Ectodermal cell (in vitro differentiated cells): ENCODE measurements at regions not wholly inside any gene's neighbourhood (a gene's known extent, or its start where the extent isn't known, plus 50 kb on each side); places are given as distances from the start of the nearest gene placed in this dataset.

Source experiments
- H3K27ac ChIP-seq: 2 replicates; pipeline ENCODE4 v1.7.0; 2013; ENCODE audit warnings: mild to moderate bottlenecking, low read depth, low read length; ENCODE audit not compliant: insufficient read depth, poor library complexity, severe bottlenecking
- H3K27me3 ChIP-seq: 2 replicates; pipeline ENCODE4 v1.7.0; 2013; ENCODE audit warnings: mild to moderate bottlenecking, low read length; ENCODE audit not compliant: insufficient read depth, control insufficient read depth, poor library complexity, severe bottlenecking
- H3K36me3 ChIP-seq: one replicate; pipeline ENCODE4 v1.7.0; 2013; ENCODE audit warnings: low read length; ENCODE audit not compliant: control insufficient read depth, insufficient read depth
- H3K4me1 ChIP-seq: one replicate; pipeline ENCODE4 v1.7.0; 2013; ENCODE audit warnings: low read length; ENCODE audit not compliant: control insufficient read depth, insufficient read depth
- H3K4me3 ChIP-seq: 2 replicates; pipeline ENCODE4 v1.7.0; 2013; ENCODE audit warnings: low read depth, low read length, control low read depth; ENCODE audit not compliant: insufficient read depth
- H3K9me3 ChIP-seq: 2 replicates; pipeline ENCODE4 v1.7.0; 2013; ENCODE audit warnings: mild to moderate bottlenecking, low read length, moderate library complexity; ENCODE audit not compliant: control insufficient read depth
- WGBS, 2 experiments: methylation state at CpG; one replicate each; pipeline ENCODE4 v1.1.7; 2013; ENCODE audit warnings: missing lambda C conversion rate in 2 of 2; 5-methylcytosine and 5-hydroxymethylcytosine counted together

GRCh38 chr22:42330170-42330569, 59.7 kb upstream of the TCF20 start:
- H3K36me3 ChIP-seq: no peaks in the 10 kb centered on the region
- 77 to 86% methylated on average over 5 of the region's 5 CpGs for WGBS, 2 experiments
- no peak overlapping the region for H3K27ac ChIP-seq
- H3K9me3 ChIP-seq: no peaks in the 10 kb centered on the region
- H3K4me1 ChIP-seq: peaks cover 12% of the 10 kb centered on the region
- no peaks in the 10 kb centered on the region for H3K27me3 ChIP-seq
- H3K4me3 ChIP-seq: no peak overlapping the region

DNA sequence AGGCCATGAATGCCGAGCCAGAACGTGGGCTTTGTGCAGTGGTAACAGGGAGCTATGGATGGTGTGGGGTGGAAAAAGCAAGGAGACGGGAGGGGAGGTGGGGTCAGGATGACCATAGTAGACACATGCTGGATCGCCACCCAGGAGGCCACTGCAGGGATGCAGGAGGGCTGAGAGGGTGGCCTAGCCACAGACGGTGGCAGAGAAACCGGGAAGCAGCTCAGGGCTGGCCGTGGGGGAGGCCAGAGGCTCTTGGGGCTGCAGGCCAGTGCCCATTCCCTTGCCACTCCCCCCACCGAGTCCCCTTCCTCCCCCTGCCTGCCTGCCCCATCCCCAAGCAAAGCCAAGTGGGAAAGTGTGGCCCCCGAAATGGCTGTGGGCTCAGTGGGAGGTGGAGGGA, 59.1 kb upstream of the TCF20 start:
- no peak overlapping the region for H3K4me3 ChIP-seq
- no peak overlapping the region for H3K27ac ChIP-seq
- H3K36me3 ChIP-seq: no peaks in the 10 kb centered on the region
- peaks cover 16% of the 10 kb centered on the region for H3K4me1 ChIP-seq
- WGBS, 2 experiments: 88 to 93% methylated on average over 8 to 9 of the region's 9 CpGs
- no peaks in the 10 kb centered on the region for H3K27me3 ChIP-seq
- no peaks in the 10 kb centered on the region for H3K9me3 ChIP-seq

DNA sequence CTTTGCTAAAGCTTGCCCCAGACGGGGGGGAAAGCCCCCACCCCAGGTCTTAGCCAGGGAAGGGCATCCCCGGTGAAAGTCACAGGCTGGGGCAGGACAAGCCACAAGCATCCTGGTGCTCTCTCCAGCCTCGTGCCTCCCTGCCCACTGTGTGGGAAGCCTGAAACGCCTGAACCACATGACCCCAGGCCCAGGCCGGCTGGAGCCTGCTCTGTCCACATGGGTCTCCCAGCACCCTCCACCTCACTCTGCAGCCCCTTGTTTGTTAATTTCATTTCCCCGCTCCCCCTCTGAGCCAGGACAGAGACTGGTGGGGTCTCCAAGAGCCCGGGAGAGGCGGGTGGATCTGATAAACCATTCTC, 58.3 kb upstream of the TCF20 start:
- WGBS, 2 experiments: 74 to 75% methylated on average over 8 of the region's 8 CpGs
- no peak overlapping the region for H3K4me3 ChIP-seq
- H3K9me3 ChIP-seq: no peaks in the 10 kb centered on the region
- H3K4me1 ChIP-seq: peaks cover 16% of the 10 kb centered on the region
- no peaks in the 10 kb centered on the region for H3K27me3 ChIP-seq
- no peaks in the 10 kb centered on the region for H3K36me3 ChIP-seq
- H3K27ac ChIP-seq: no peak overlapping the region

DNA sequence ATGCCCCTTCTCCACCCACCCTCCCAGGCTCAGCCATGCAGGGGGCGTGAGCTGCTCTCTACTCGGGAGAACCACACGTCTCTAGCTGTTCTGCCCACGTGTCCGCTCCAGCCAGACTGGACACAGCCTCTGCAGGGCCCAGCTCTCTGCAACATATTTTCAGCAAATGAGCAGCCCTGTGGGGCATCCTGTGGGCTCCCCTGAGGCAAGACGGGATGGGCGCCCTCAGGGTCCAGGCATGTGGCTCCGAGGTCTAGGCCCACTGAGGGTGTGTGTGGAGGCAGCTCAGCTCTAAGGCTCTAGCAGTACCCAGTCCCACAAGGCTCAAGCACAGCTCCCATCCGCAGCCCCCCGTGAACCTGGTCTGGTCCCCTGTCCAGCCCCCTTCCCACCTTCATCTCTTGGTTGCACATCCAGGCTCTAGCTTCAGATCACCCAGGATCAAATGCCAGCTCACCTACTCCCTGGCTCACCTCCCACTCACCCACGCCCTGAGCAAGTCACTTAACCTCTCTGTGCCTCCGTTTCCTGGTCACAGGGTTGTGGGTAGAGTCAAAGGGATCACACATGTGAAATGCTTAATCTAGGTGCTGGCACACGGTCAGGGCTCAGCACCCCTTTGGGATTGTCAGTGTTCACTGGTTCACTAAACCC, 57.8 kb upstream of the TCF20 start:
- no peaks in the 10 kb centered on the region for H3K27me3 ChIP-seq
- H3K4me3 ChIP-seq: no peak overlapping the region
- H3K9me3 ChIP-seq: no peaks in the 10 kb centered on the region
- peaks cover 18% of the 10 kb centered on the region for H3K4me1 ChIP-seq
- no peak overlapping the region for H3K27ac ChIP-seq
- no peaks in the 10 kb centered on the region for H3K36me3 ChIP-seq
- 88 to 90% methylated on average over 13 of the region's 13 CpGs for WGBS, 2 experiments

- Histone ChIP-seq H3K27me3 (no peaks in the 10 kb centered on the region), H3K4me3 (no peak overlapping the region), H3K36me3 (no peaks in the 10 kb centered on the region), H3K4me1 (peaks cover 24% of the 10 kb centered on the region), H3K27ac (no peak overlapping the region), H3K9me3 (no peaks in the 10 kb centered on the region)
- WGBS, 2 experiments: 89% methylated on average over 11 of the region's 11 CpGs
Measured at GRCh38 chr22:42327462-42328129, 57.1 kb upstream of the TCF20 start.

- no peaks in the 10 kb centered on the region for H3K9me3 ChIP-seq
- 91 to 93% methylated on average over 13 of the region's 13 CpGs for WGBS, 2 experiments
- no peaks in the 10 kb centered on the region for H3K27me3 ChIP-seq
- H3K4me1 ChIP-seq: peaks cover 32% of the 10 kb centered on the region
- no peak overlapping the region for H3K4me3 ChIP-seq
- no peaks in the 10 kb centered on the region for H3K36me3 ChIP-seq
- no peak overlapping the region for H3K27ac ChIP-seq
Measured at GRCh38 chr22:42326801-42327200, 56.3 kb upstream of the TCF20 start.

DNA sequence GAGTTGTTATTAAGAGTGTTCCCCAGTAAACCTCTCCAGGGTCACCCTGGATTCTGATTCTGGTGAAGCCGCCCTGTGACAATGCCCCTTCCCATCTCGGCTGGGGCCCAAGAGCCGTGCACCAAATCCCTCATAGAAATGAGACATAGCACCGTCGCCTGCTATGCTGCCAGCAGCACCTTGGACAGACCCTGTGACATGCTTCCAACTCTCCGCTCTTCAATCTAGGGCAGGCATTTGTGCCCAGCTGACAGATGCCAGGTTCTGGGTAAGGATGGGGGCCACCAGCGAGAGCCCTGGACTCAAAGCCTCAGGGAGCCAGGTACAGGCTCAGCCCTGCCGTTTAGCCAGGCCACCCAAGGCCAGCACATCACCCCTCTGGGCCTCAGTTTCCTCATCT, 55.8 kb upstream of the TCF20 start:
- 88 to 91% methylated on average over 8 of the region's 8 CpGs for WGBS, 2 experiments

GRCh38 chr22:42324990-42325710, 54.7 kb upstream of the TCF20 start:
- Histone ChIP-seq H3K27ac (no peak overlapping the region), H3K27me3 (no peaks in the 10 kb centered on the region), H3K4me1 (peaks cover 41% of the 10 kb centered on the region), H3K4me3 (no peak overlapping the region), H3K9me3 (no peaks in the 10 kb centered on the region), H3K36me3 (no peaks in the 10 kb centered on the region)
- WGBS, 2 experiments: 54 to 60% methylated on average over 17 of the region's 17 CpGs

More for the DNA sequence above, 55.8 kb upstream of the TCF20 start:
- H3K4me3 ChIP-seq: no peak overlapping the region
- H3K9me3 ChIP-seq: no peaks in the 10 kb centered on the region
- no peak overlapping the region for H3K27ac ChIP-seq
- no peaks in the 10 kb centered on the region for H3K27me3 ChIP-seq
- no peaks in the 10 kb centered on the region for H3K36me3 ChIP-seq
- H3K4me1 ChIP-seq: peaks cover 32% of the 10 kb centered on the region

GRCh38 chr22:42324566-42324965, 54.1 kb upstream of the TCF20 start:
- 84 to 85% methylated on average over 5 of the region's 5 CpGs for WGBS, 2 experiments
- peaks cover 46% of the 10 kb centered on the region for H3K4me1 ChIP-seq
- H3K9me3 ChIP-seq: no peaks in the 10 kb centered on the region
- H3K4me3 ChIP-seq: no peak overlapping the region
- H3K27me3 ChIP-seq: no peaks in the 10 kb centered on the region
- H3K27ac ChIP-seq: no peak overlapping the region
- no peaks in the 10 kb centered on the region for H3K36me3 ChIP-seq

DNA sequence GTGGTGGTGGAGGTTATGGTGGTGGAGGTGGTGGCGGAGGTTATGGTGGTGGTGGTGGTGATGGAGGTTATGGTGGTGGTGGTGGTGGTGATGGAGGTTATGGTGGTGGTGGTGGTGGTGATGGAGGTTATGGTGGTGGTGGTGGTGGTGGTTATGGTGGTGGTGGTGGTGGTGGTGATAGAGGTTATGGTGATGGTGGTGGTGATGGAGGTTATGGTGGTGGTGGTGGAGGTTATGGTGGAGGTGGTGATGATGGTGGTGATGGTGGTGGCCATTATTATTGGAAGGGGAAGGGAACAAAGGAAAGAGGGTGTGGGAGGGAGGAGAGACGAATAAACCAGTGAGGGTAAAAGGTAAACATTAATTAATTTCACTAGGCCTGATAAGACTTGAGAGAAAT, 53.5 kb upstream of the TCF20 start:
- Histone ChIP-seq H3K4me3 (no peak overlapping the region), H3K4me1 (peaks cover 41% of the 10 kb centered on the region), H3K27me3 (no peaks in the 10 kb centered on the region), H3K9me3 (no peaks in the 10 kb centered on the region), H3K36me3 (no peaks in the 10 kb centered on the region), H3K27ac (no peak overlapping the region)
- 80 to 86% methylated on average over 2 of the region's 2 CpGs for WGBS, 2 experiments
